Urothelium cell line (cell line): ENCODE measurements at regions not wholly inside any gene's neighbourhood (a gene's known extent, or its start where the extent isn't known, plus 50 kb on each side); places are given as distances from the start of the nearest gene placed in this dataset.

Experiments used
- DNase-seq: peaks from one replicate; pipeline ENCODE4 v3.0.0; 2011; ENCODE audit warnings: low spot score, mixed read lengths
- FAIRE-seq: peaks from 2 replicates; lab custom pipeline; 2011; peaks lifted over from hg19 to GRCh38; lab: Jason Lieb, UNC

- DNase-seq = no peak
- no peak for FAIRE-seq
These were observed 139.9 kb downstream of the MRPL57 start for GRCh38 chr13:21316376-21316775.

- DNase-seq = no peak
- no peak for FAIRE-seq
These were observed 140.1 kb downstream of the ZDHHC20 start for GRCh38 chr13:21318891-21319532.

- FAIRE-seq (no peak), DNase-seq (no peak)
These were observed 139.0 kb downstream of the ZDHHC20 start for GRCh38 chr13:21319869-21320641.

- DNase-seq = no peak
- no peak for FAIRE-seq
These were observed 138.5 kb downstream of the ZDHHC20 start for GRCh38 chr13:21320642-21321034.

GRCh38 chr13:21321269-21321668, 137.8 kb downstream of the ZDHHC20 start:
- no peak for FAIRE-seq
- no peak for DNase-seq

- FAIRE-seq (no peak), DNase-seq (no peak)
These were observed 136.7 kb downstream of the ZDHHC20 start for GRCh38 chr13:21322327-21322965.
